H1 (cell line): ENCODE measurements at regions not wholly inside any gene's neighbourhood (a gene's known extent, or its start where the extent isn't known, plus 50 kb on each side); places are given as distances from the start of the nearest gene placed in this dataset.

Experiments used
- BACH1 ChIP-seq: IDR thresholded peaks from 2 replicates; pipeline ENCODE4 v1.6.1; 2012; ENCODE audit warnings: low read length, improper control_type of control experiment
- CTBP2 ChIP-seq: IDR thresholded peaks from 2 replicates; pipeline ENCODE4 v1.7.0; 2011; ENCODE audit warnings: borderline replicate concordance, mild to moderate bottlenecking, moderate library complexity, mixed read lengths, low read length; ENCODE audit not compliant: insufficient read depth, insufficient read length
- E2F6 ChIP-seq: IDR thresholded peaks from 2 replicates; pipeline ENCODE4 v1.6.1; 2012; ENCODE audit warnings: inconsistent platforms
- JUN ChIP-seq: IDR thresholded peaks from 2 replicates; pipeline ENCODE4 v1.6.1; 2011; ENCODE audit warnings: low read depth, mild to moderate bottlenecking, improper control_type of control experiment, low read length
- JUND ChIP-seq: IDR thresholded peaks from 2 replicates; pipeline ENCODE4 v1.6.1; 2011; ENCODE audit warnings: mild to moderate bottlenecking, improper control_type of control experiment, low read length
- NANOG ChIP-seq: IDR thresholded peaks from 2 replicates; pipeline ENCODE4 v1.6.1; 2011; ENCODE audit warnings: low read length, low read depth, mild to moderate bottlenecking, inconsistent platforms; ENCODE audit not compliant: insufficient read depth, poor library complexity, severe bottlenecking
- POU5F1 ChIP-seq: IDR thresholded peaks from 2 replicates; pipeline ENCODE4 v1.6.1; 2011; ENCODE audit warnings: low read depth, mild to moderate bottlenecking, low read length, moderate library complexity
- SP4 ChIP-seq: IDR thresholded peaks from 2 replicates; pipeline ENCODE4 v1.6.1; 2012; ENCODE audit warnings: low read length, inconsistent platforms

DNA sequence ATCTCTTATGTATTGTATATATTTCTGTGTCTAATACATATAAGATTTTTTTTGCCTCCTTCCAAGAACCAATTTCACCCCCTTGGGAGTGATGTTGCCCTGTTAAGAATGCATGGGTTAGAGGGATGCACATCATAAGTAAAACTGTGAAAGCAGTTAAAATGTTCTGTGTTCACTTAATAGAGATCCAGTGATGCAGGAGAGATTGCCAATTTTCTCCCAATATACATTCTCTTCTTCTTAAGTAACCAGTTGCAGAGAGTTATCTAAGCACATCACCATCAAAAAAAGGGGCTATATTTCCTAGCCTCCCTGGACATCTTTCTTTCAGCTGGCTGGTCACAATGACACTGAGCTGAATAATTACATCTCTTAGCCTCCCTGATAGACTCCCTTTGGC lies 307.0 kb downstream of the OSTF1 start (continued):
- TF ChIP-seq NANOG (no peak), JUND (no peak), JUN (no peak), BACH1 (no peak), CTBP2 (no peak), E2F6 (no peak), SP4 (no peak), POU5F1 (no peak)
